Loucy (cell line): ENCODE measurements at regions not wholly inside any gene's neighbourhood (a gene's known extent, or its start where the extent isn't known, plus 50 kb on each side); places are given as distances from the start of the nearest gene placed in this dataset.

Source experiments
- H2AFZ ChIP-seq: fragments of 200-600 bp; sonication (generic); 2 replicates; pipeline ENCODE4 v1.6.0; 2016; ENCODE audit warnings: antibody characterized with exemption, mild to moderate bottlenecking, low read length, moderate library complexity
- H3F3A ChIP-seq: fragments of 200-600 bp; 2 replicates; pipeline ENCODE4 v1.6.0; 2016; ENCODE audit warnings: antibody characterized with exemption, low read depth, mild to moderate bottlenecking
- H3K27me3 ChIP-seq: fragments of 200-600 bp; sonication (generic); 2 replicates; pipeline ENCODE4 v1.6.1; 2014; ENCODE audit warnings: low read length, mild to moderate bottlenecking; ENCODE audit not compliant: insufficient read depth, poor library complexity, severe bottlenecking
- H3K36me3 ChIP-seq: fragments of 200-600 bp; sonication (generic); 2 replicates; pipeline ENCODE4 v1.6.1; 2016; ENCODE audit warnings: low read length; ENCODE audit not compliant: insufficient read depth
- H3K4me1 ChIP-seq: fragments of 200-600 bp; sonication (generic); 2 replicates; pipeline ENCODE4 v1.5.1; 2014; ENCODE audit warnings: low read length, mild to moderate bottlenecking; ENCODE audit not compliant: insufficient read depth, poor library complexity, severe bottlenecking
- H3K4me2 ChIP-seq: fragments of 200-600 bp; sonication (generic); 2 replicates; pipeline ENCODE4 v1.6.0; 2014; ENCODE audit warnings: antibody characterized with exemption, low read length, low read depth, mild to moderate bottlenecking; ENCODE audit not compliant: poor library complexity, severe bottlenecking
- H3K4me3 ChIP-seq: fragments of 200-600 bp; sonication (generic); 2 replicates; pipeline ENCODE4 v1.5.1; 2014; ENCODE audit warnings: low read length, mild to moderate bottlenecking, mixed read lengths; ENCODE audit not compliant: poor library complexity, severe bottlenecking
- H3K79me2 ChIP-seq: fragments of 200-600 bp; sonication (generic); 2 replicates; pipeline ENCODE4 v1.6.1; 2014; ENCODE audit warnings: low read length; ENCODE audit not compliant: insufficient read depth
- H3K9ac ChIP-seq: fragments of 200-600 bp; sonication (generic); 2 replicates; pipeline ENCODE4 v1.6.0; 2014; ENCODE audit warnings: mild to moderate bottlenecking, low read depth, low read length, moderate library complexity; ENCODE audit not compliant: poor library complexity, severe bottlenecking
- H3K9me2 ChIP-seq: fragments of 200-600 bp; sonication (generic); replicated peaks from 2 replicates; pipeline ENCODE4 v1.6.1; 2016; ENCODE audit warnings: low read depth, low read length, mixed read lengths
- H3K9me3 ChIP-seq: fragments of 200-600 bp; sonication (generic); 2 replicates; pipeline ENCODE4 v1.6.1; 2014; ENCODE audit warnings: mild to moderate bottlenecking, antibody characterized with exemption, low read length, low read depth; ENCODE audit not compliant: insufficient read depth
- H4K20me1 ChIP-seq: fragments of 200-600 bp; sonication (generic); 2 replicates; pipeline ENCODE4 v1.6.0; 2014; ENCODE audit warnings: antibody characterized with exemption, low read length, mild to moderate bottlenecking; ENCODE audit not compliant: insufficient read depth, poor library complexity, severe bottlenecking
- CTCF ChIP-seq: fragments of 200-600 bp; sonication (generic); conservative IDR thresholded peaks from 2 replicates; pipeline ENCODE4 v1.5.1; 2014; ENCODE audit warnings: mild to moderate bottlenecking, antibody characterized with exemption, low read length
- EZH2phosphoT487 ChIP-seq: fragments of 200-600 bp; IDR thresholded peaks from 2 replicates; pipeline ENCODE4 v1.6.1; 2018; ENCODE audit warnings: antibody characterized with exemption, mild to moderate bottlenecking, moderate library complexity, borderline replicate concordance

GRCh38 chr14:98175436-98175835, 1096.6 kb downstream of the BCL11B start:
- Histone ChIP-seq H4K20me1 (no peaks in the 10 kb centered on the region), H3K9me2 (no peaks in the 10 kb centered on the region), H3F3A (peaks cover 7% of the 10 kb centered on the region; the same call in 1 of the 2 replicates), H2AFZ (no peak overlapping the region), H3K4me2 (no peak overlapping the region), H3K36me3 (no peaks in the 10 kb centered on the region), H3K4me1 (peaks cover 54% of the 10 kb centered on the region), H3K9me3 (no peaks in the 10 kb centered on the region), H3K9ac (no peak overlapping the region), H3K79me2 (no peaks in the 10 kb centered on the region), H3K27me3 (no peaks in the 10 kb centered on the region), H3K4me3 (no peak overlapping the region)
- TF ChIP-seq CTCF, result no peak
- no peak for TF ChIP-seq EZH2phosphoT487

DNA sequence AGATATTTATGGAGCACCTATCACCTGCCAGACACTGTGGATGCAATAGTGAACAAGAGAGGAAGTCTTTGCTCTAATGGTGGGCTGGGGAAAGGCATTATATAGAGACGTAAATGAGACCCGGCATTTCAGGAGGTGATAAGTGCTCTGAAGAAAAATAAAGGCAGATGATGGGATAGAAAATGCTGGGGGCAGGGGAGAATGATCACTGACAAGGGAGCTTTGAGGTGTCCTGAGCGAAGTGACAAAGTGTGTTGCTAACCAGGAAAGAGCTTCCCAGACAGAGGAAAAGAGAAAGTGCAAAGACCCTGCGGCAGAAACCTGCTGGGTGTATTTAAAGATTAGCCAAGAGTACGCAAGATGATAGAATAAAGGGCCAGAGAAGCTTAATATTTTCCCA, 1096.1 kb downstream of the BCL11B start:
- TF ChIP-seq EZH2phosphoT487 (no peak), CTCF (no peak)
- no peaks in the 10 kb centered on the region for H4K20me1 ChIP-seq
- H3K79me2 ChIP-seq, result no peaks in the 10 kb centered on the region
- H3K4me3 ChIP-seq, result no peak overlapping the region
- no peaks in the 10 kb centered on the region for H3K36me3 ChIP-seq
- no peaks in the 10 kb centered on the region for H3K9me3 ChIP-seq
- H3F3A ChIP-seq, result peaks cover 7% of the 10 kb centered on the region; the same call in 1 of the 2 replicates
- H3K9ac ChIP-seq, result no peak overlapping the region
- no peak overlapping the region for H3K4me2 ChIP-seq
- no peaks in the 10 kb centered on the region for H3K27me3 ChIP-seq
- peaks cover 49% of the 10 kb centered on the region for H3K4me1 ChIP-seq
- no peak overlapping the region for H2AFZ ChIP-seq
- H3K9me2 ChIP-seq, result no peaks in the 10 kb centered on the region

- Histone ChIP-seq H3K27me3 (no peaks in the 10 kb centered on the region), H3K9me2 (no peaks in the 10 kb centered on the region), H3K4me3 (no peak overlapping the region), H4K20me1 (no peaks in the 10 kb centered on the region), H3K4me2 (no peak overlapping the region), H3F3A (peaks cover 7% of the 10 kb centered on the region; the same call in 1 of the 2 replicates), H3K9ac (no peak overlapping the region), H3K9me3 (no peaks in the 10 kb centered on the region), H3K79me2 (no peaks in the 10 kb centered on the region), H3K4me1 (peaks cover 43% of the 10 kb centered on the region), H2AFZ (no peak overlapping the region), H3K36me3 (no peaks in the 10 kb centered on the region)
- TF ChIP-seq EZH2phosphoT487 (no peak), CTCF (no peak)
These were observed 1095.1 kb downstream of the BCL11B start for GRCh38 chr14:98176892-98177291.
